ENCODE measurements at regions not wholly inside any gene's neighbourhood (a gene's known extent, or its start where the extent isn't known, plus 50 kb on each side); places are given as distances from the start of the nearest gene placed in this dataset.
A peak's percentile ranks its signal among the peaks of the same experiment; 100 is the strongest.

DNA sequence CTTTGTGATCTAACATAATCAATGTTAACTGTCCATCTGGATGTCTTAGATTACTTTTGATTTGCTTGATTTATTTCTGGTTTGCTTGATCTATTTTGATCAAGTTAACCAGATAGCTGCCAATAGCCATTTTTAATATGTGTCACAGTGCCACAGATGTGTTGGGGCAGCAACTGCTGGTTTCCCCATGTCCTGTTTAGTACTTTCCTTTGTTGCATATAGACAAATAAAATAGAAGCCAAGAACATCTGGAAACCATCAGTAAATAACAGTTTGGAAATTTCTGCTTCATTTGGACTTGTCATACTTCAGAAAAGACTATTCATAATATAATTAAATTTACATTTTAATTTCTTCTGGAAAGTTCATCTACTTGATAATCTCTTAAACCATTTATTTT, 145.6 kb upstream of the C21orf91 start:
- no peak overlapping the region for H3K4me3 ChIP-seq (ENCODE audit: low read depth, low read length)
- TF ChIP-seq MYC (IDR thresholded peaks at IDR 0.05; ENCODE audit: low read depth, low read length) (no peak), POLR2A (IDR thresholded peaks at IDR 0.05; ENCODE audit: extremely low read depth, insufficient read length) (no peak), MAX (IDR thresholded peaks at IDR 0.05; ENCODE audit: low read depth, low read length) (no peak), CTCF (IDR thresholded peaks at IDR 0.05; ENCODE audit: low read depth, low read length) (no peak)
- DNase-seq (ENCODE audit: low read depth) = no peak

DNA sequence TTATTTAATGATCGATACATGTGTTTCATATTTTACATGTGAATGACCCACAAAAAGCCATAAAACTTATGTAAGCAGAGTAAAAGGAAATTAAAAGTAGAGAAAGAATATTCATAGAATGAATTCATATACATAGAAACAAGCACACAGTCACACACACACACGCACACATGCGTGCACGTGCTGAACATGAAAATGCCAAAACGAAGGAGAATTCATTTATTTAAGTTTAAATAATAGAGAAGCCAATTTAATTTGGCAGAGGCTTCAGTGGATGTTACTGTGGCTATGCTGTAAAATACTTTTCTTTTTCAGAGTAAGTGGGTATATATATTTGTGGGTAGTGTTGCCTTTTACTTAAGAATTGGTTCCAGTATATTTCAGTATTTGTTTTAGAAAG, 145.0 kb upstream of the C21orf91 start:
- no peak for TF ChIP-seq CTCF (IDR thresholded peaks at IDR 0.05; ENCODE audit: low read depth, low read length)
- TF ChIP-seq MYC (IDR thresholded peaks at IDR 0.05; ENCODE audit: low read depth, low read length) = no peak
- no peak for DNase-seq (ENCODE audit: low read depth)
- no peak overlapping the region for H3K4me3 ChIP-seq (ENCODE audit: low read depth, low read length)

GRCh38 chr21:17950591-17950990, 131.4 kb upstream of the C21orf91 start:
- no peak overlapping the region for H3K4me3 ChIP-seq (ENCODE audit: low read depth, low read length)
- DNase-seq (ENCODE audit: low read depth) = no peak
- TF ChIP-seq MYC (IDR thresholded peaks at IDR 0.05; ENCODE audit: low read depth, low read length) (no peak), CTCF (IDR thresholded peaks at IDR 0.05; ENCODE audit: low read depth, low read length) (no peak), MAX (IDR thresholded peaks at IDR 0.05; ENCODE audit: low read depth, low read length) (no peak), POLR2A (IDR thresholded peaks at IDR 0.05; ENCODE audit: extremely low read depth, insufficient read length) (no peak)

DNA sequence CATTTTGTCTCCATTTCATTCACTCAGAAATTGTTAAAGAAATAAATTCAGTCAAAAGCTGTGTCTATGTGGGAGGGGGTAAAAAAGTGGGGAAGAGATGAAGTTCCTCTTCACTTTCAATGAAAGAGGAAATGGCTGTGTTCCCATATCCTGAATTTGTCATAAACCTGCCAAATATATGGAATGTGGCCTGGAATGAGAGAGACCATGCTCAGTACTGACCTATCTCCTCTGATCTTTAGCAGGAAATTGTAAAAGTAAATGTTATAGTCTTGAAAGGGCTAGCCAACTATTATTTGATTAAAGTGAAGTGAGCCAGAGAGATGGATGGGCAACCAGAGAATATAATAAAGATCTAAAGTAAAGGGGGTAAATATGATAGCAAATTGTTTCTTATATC, 130.3 kb upstream of the C21orf91 start:
- no peak overlapping the region for H3K4me3 ChIP-seq (ENCODE audit: low read depth, low read length)
- no peak for DNase-seq (ENCODE audit: low read depth)
- TF ChIP-seq CTCF (IDR thresholded peaks at IDR 0.05; ENCODE audit: low read depth, low read length) (no peak), MYC (IDR thresholded peaks at IDR 0.05; ENCODE audit: low read depth, low read length) (no peak), MAX (IDR thresholded peaks at IDR 0.05; ENCODE audit: low read depth, low read length) (no peak), POLR2A (IDR thresholded peaks at IDR 0.05; ENCODE audit: extremely low read depth, insufficient read length) (no peak)

DNA sequence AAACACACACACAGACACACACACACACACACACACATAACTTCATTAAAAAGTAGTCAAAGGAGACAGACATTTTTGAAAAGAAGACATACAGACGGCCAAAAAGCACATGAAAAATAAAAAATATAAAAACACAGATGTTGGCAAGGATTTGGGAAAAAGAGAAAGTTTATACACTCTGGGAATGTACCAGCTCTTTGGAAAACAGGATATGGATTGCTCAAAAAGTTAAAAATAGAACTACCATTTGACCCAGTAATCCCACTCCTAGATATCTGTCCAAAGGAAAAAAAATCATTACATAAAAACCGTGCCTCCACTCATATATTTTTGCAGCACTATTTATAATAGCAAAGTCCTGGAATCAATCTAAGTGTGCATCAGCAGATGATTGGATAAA, 128.4 kb upstream of the C21orf91 start:
- no peak overlapping the region for H3K4me3 ChIP-seq (ENCODE audit: low read depth, low read length)
- DNase-seq (ENCODE audit: low read depth) = no peak
- no peak for TF ChIP-seq MYC (IDR thresholded peaks at IDR 0.05; ENCODE audit: low read depth, low read length)
- TF ChIP-seq MAX (IDR thresholded peaks at IDR 0.05; ENCODE audit: low read depth, low read length) = no peak
- no peak for TF ChIP-seq CTCF (IDR thresholded peaks at IDR 0.05; ENCODE audit: low read depth, low read length)
- TF ChIP-seq POLR2A (IDR thresholded peaks at IDR 0.05; ENCODE audit: extremely low read depth, insufficient read length) = no peak

DNA sequence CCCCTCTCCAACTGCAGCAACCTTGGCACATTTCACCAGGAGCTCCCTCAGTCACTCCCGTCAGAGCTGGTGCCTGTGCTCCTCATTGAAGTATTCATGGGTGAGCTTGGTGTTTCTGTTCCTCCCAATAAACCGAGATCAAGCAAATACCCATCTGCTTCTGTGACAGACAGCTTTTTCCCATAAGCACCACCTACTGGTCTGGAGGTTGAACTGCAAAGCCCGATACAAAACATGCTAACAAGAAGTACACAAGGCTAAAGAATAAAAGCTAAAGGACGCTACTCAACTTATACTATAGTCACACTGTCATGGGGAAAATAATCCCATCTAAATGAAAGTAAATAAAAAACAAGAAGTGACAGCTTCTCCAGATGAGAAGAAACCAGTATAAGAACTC, 111.9 kb upstream of the C21orf91 start:
- no peak overlapping the region for H3K4me3 ChIP-seq (ENCODE audit: low read depth, low read length)
- DNase-seq (ENCODE audit: low read depth) = peak; percentile 17
- TF ChIP-seq MAX (IDR thresholded peaks at IDR 0.05; ENCODE audit: low read depth, low read length) (no peak), CTCF (IDR thresholded peaks at IDR 0.05; ENCODE audit: low read depth, low read length) (peak; percentile 56), MYC (IDR thresholded peaks at IDR 0.05; ENCODE audit: low read depth, low read length) (no peak), POLR2A (IDR thresholded peaks at IDR 0.05; ENCODE audit: extremely low read depth, insufficient read length) (no peak)
